ENCODE measurements at regions not wholly inside any gene's neighbourhood (a gene's known extent, or its start where the extent isn't known, plus 50 kb on each side); places are given as distances from the start of the nearest gene placed in this dataset.

DNA sequence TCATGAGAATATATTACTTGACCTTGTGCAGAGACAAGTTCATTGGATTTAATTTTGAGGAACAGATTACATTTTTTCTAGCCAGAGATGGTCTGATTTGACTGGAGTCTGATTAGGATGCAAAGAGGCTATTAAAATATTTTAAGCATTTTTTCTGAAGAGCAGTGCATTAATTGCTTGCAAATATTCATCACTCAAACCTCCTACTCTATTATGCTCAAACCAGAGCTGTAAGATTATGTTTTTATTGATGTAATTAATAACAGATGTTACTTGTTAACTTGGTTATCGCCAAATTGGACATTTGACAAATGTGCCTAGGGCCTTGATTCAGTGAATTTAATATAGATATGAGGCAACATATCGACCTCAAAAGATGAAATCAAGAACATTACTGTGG, 160.9 kb upstream of the SLC13A1 start (continued):
- TF ChIP-seq, protein P1, sequence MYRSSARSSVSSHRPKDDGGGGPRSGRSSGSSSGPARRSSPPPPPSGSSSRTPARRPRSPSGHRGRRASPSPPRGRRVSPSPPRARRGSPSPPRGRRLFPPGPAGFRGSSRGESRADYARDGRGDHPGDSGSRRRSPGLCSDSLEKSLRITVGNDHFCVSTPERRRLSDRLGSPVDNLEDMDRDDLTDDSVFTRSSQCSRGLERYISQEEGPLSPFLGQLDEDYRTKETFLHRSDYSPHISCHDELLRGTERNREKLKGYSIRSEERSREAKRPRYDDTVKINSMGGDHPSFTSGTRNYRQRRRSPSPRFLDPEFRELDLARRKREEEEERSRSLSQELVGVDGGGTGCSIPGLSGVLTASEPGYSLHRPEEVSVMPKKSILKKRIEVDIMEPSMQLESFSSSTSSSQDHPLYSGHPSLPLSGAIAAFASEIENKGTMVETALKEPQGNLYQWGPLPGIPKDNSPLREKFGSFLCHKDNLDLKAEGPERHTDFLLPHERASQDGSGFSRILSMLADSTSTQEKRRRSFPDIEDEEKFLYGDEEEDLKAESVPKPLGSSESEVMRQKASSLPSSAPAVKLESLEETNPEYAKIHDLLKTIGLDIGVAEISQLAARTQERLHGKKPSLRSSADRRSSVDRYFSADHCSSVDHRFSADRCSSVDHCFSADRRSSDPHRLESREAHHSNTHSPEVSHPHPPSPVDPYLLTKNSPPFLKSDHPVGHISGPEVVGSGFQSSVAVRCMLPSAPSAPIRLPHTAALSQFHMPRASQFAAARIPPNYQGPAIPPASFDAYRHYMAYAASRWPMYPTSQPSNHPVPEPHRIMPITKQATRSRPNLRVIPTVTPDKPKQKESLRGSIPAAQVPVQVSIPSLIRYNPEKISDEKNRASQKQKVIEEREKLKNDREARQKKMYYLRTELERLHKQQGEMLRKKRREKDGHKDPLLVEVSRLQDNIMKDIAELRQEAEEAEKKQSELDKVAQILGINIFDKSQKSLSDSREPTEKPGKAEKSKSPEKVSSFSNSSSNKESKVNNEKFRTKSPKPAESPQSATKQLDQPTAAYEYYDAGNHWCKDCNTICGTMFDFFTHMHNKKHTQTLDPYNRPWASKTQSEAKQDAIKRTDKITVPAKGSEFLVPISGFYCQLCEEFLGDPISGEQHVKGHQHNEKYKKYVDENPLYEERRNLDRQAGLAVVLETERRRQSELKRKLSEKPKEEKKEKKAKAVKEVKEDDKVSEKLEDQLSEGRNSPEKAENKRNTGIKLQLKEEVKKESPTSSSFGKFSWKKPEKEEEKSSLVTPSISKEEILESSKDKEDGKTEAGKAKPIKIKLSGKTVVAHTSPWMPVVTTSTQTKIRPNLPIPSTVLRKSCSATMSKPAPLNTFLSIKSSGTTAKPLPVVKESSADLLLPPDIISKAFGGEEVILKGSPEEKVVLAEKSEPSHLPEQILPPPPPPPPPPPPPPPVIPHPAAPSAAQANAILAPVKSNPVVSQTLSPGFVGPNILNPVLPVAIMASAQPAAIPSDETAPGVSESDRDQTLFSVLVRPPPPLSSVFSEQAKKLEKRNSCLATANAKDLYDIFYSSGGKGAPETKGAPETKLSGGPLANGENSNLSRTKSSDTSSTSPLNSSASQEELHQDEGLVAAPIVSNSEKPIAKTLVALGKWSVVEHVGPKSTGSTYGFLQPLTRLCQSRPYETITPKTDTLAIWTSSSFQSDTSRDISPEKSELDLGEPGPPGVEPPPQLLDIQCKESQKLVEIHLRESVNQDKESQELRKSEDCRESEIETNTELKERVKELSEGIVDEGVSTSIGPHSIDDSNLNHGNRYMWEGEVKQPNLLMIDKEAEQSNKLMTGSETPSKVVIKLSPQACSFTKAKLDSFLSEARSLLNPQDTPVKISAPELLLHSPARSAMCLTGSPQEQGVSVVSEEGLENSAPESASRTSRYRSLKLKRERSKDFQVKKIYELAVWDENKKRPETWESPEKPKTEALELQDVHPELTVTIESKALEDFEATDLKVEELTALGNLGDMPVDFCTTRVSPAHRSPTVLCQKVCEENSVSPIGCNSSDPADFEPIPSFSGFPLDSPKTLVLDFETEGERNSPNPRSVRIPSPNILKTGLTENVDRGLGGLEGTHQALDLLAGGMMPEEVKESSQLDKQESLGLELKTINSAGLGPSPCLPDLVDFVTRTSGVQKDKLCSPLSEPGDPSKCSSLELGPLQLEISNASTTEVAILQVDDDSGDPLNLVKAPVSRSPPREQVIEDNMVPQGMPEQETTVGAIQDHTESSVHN (IDR thresholded peaks at IDR 0.05; ENCODE audit: borderline replicate concordance in 1 of 2, low read depth in 1 of 2), result no peak
- TF ChIP-seq, protein P2, sequence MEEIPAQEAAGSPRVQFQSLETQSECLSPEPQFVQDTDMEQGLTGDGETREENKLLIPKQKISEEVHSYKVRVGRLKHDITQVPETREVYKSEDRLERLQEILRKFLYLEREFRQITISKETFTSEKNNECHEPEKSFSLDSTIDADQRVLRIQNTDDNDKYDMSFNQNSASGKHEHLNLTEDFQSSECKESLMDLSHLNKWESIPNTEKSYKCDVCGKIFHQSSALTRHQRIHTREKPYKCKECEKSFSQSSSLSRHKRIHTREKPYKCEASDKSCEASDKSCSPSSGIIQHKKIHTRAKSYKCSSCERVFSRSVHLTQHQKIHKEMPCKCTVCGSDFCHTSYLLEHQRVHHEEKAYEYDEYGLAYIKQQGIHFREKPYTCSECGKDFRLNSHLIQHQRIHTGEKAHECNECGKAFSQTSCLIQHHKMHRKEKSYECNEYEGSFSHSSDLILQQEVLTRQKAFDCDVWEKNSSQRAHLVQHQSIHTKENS (CRISPR knock-in tag; IDR thresholded peaks at IDR 0.05), result no peak
- no peak for TF ChIP-seq MYNN (IDR thresholded peaks at IDR 0.05)
- no peak for TF ChIP-seq MYNN (CRISPR knock-in tag; IDR thresholded peaks at IDR 0.05)
- TF ChIP-seq ZNF644 (tag; IDR thresholded peaks at IDR 0.05; ENCODE audit: low read depth), result no peak
- TF ChIP-seq POLR2G (IDR thresholded peaks at IDR 0.05; ENCODE audit: low read depth, low read length), result no peak
- no peak for TF ChIP-seq HES1 (IDR thresholded peaks at IDR 0.05; ENCODE audit: low read depth)
- TF ChIP-seq C11orf30 (IDR thresholded peaks at IDR 0.05; ENCODE audit: low read depth), result no peak
- TF ChIP-seq CEBPB (tag; IDR thresholded peaks at IDR 0.05), result no peak
- no peak for TF ChIP-seq MEF2A (IDR thresholded peaks at IDR 0.05; ENCODE audit: control insufficient read depth, low read depth, low read length)
- TF ChIP-seq, protein P3, sequence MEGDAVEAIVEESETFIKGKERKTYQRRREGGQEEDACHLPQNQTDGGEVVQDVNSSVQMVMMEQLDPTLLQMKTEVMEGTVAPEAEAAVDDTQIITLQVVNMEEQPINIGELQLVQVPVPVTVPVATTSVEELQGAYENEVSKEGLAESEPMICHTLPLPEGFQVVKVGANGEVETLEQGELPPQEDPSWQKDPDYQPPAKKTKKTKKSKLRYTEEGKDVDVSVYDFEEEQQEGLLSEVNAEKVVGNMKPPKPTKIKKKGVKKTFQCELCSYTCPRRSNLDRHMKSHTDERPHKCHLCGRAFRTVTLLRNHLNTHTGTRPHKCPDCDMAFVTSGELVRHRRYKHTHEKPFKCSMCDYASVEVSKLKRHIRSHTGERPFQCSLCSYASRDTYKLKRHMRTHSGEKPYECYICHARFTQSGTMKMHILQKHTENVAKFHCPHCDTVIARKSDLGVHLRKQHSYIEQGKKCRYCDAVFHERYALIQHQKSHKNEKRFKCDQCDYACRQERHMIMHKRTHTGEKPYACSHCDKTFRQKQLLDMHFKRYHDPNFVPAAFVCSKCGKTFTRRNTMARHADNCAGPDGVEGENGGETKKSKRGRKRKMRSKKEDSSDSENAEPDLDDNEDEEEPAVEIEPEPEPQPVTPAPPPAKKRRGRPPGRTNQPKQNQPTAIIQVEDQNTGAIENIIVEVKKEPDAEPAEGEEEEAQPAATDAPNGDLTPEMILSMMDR (IDR thresholded peaks at IDR 0.05 in 2 of 3, conservative IDR thresholded peaks at IDR 0.05 in 1 of 3; ENCODE audit: insufficient read depth in 2 of 3, low read depth in 1 of 3, low read length in 3 of 3), result no peak
- TF ChIP-seq NELFE (IDR thresholded peaks at IDR 0.05; ENCODE audit: insufficient read depth, insufficient read length), result no peak
